Left colon (tissue), 2 donors: ENCODE measurements at regions not wholly inside any gene's neighbourhood (a gene's known extent, or its start where the extent isn't known, plus 50 kb on each side); places are given as distances from the start of the nearest gene placed in this dataset.
"Not testable (repeated sequence)": the region's sequence is repeated elsewhere in the genome, so short reads cannot be mapped to it uniquely, and the experiment has no call there.

ENCODE experiments used
- ATAC-seq: fragments of 200-7000 bp; cut with Tn5 transposase; one replicate; pipeline ENCODE4 v1.9.1; 2020; ENCODE audit warnings: mild to moderate bottlenecking, moderate library complexity
- DNase-seq, 2 donors: peaks; one replicate each; pipeline ENCODE4 v3.0.0-alpha.2; 2020
- intact Hi-C, 2 donors: fragments of 100-400 bp; cut with DNase I in 1 of 2; cut with micrococcal nuclease in 1 of 2; formaldehyde crosslinking; loops; one replicate each; pipeline versions ENCODE4 v1.11.2 to v1.14.0; 2022; cut with DNase I, micrococcal nuclease
- donor health status: DM: no; HTN: no; CAD: no.
- donor health status: DM: yes; HTN: yes; CAD: no.

DNA sequence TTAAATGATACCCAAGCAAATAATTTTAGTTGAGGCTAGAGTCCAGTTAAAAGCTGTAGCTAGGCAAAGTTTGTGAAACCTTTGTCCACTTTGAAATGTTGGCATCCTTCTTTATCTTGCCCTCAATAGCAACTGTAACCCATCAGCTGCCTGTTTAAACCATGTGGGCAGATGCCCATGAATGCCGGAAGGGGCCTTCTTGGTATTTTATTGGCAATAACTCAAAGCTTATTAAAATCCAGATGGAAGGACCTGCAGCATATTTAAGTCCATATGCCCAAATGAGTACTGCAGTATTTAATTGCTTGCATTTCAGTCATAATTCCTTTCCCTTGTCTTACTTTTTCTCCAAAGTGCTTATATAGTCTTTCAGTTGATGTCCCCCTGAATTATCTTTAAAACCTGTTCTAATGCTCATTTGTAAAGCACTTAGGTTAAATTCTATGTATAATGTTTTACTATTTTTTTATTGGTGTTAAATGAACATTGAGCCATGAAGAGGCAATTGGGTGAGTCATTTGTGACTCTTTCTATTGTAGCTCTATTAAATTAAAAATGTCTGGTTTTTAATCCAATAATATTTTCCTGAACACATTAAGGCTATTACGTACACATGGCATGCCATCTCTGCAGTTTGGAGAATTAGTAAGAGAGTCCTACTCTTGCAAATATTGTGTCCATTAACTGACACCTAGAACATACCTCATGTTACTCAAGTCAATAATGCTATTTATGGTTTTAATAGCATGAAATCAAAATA lies 225.3 kb downstream of the KCNJ2 start:
- intact Hi-C loops, result no loop called here
- ATAC-seq, result no peak
- DNase-seq, result no peak

DNA sequence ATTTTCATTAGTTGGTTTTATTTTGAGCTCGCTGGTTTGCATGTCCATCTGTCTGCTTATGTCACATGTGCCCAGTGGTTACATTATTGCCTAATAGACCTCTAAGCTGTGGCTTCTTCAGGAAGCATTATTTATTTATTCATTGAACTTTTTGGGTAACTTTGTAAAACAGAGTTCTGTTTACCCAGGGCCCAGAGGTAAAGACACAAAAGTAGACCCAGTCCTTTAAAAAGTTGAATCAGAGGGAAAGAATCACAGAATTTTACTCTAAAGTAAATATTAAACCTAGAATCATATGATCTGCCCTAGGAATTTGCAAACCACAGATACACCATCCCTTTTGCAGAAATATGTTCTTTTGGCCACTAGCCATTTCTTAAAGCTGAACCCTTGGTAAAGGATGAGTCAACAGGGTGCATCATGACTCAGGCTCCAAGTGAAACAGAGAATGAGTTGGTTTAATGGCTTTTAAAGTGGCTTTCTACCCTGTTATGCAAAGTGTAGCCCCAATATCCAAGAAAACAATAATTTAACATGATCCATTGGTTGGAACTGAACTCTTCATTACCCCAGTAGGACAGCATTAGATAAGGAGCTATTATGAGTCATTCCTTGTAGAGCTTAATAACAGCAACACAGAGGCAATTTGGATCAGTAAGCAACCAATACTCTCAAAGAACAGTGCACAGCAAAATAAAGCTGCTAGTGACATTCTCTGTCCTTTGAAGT lies 236.3 kb downstream of the KCNJ2 start:
- no peak for ATAC-seq
- no peak for DNase-seq
- intact Hi-C loops, result no loop called here

DNA sequence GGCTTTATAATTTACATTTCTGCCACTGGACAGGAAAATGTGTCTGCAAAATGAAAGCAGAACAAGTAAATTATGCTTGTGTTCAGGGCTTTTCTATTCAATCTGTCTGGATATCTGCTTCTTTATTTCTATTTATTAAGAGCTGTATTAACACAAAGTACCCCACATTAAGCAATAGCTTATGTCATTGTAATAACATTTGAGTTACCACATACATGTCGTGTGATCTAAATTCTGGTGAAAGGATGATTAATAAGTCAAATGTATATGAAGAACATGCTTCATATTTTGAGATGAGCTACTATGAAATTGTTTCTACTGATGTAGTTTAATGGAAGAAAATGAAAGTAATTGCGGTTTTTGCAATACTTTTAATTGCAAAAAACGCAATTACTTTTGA lies 238.2 kb downstream of the KCNJ2 start:
- ATAC-seq (no peak), DNase-seq (no peak)
- intact Hi-C loops, result no loop called here

DNA sequence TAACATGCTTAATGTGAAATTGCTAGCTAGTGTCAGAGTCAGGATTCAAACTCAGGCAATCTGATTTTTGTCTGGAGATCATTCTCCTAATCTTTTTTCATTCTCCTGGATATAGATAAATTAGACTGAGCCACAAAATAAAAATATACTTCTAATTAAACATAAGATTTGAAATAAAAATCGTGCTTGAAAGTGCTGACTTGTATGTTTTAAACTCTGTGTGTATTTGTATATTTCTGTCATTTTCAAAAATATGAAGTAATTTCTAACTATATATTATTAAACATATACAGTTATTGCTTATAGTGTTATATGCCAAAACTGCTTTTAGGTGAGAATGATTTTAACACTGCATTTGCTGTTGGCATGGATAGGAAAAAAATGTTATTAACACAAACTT lies 239.4 kb downstream of the KCNJ2 start:
- ATAC-seq (no peak), DNase-seq (no peak)
- intact Hi-C loops, result no loop called here

DNA sequence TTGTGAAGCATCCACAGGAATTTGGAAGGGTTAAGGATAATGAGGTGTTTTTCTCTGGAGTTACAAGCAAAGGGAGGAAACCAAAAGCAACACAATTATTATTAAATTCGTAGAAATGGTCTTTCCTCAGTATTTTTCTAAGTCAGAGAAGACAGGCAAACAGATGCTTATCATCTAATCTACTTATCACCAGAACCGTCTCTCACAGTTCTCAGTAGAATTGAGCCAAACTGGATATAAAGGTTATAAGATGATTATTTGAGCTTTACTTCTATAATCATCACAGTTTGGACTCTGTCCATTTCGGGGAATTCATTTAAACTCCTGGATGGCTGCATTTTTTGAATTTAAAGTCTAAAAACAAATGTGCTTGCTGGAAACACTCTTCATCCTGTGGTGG lies 245.0 kb downstream of the KCNJ2 start:
- DNase-seq (no peak), ATAC-seq (no peak)
- intact Hi-C loops, result no loop called here

DNA sequence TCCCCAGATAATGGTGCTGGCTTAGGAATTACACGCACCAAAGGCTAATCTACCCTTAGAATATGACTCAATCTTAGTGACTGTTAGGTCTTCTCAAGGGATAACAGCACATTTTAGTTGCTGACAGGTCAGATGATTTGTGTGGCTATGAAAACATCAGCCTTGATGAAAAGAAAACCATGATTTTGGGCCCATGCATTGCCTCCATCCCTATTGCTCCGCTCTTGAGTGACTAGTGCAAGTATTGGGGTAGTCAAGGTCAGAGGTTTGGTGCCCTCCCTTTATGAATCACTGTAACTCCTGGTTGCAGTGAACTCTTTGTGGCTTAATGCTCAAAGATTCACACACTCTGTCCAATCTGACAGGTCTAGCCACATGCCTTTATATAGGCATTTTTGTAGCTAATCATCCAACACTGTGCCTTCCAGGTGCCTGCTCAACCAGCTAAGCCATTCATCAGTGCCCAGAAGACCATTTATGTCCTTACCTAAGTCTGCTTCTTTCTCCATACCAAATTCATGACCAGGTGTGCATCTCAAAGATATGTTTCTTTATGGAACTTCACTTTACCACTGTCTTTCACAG lies 251.6 kb downstream of the KCNJ2 start:
- ATAC-seq (no peak), DNase-seq (no peak)
- intact Hi-C loops, result no loop called here

DNA sequence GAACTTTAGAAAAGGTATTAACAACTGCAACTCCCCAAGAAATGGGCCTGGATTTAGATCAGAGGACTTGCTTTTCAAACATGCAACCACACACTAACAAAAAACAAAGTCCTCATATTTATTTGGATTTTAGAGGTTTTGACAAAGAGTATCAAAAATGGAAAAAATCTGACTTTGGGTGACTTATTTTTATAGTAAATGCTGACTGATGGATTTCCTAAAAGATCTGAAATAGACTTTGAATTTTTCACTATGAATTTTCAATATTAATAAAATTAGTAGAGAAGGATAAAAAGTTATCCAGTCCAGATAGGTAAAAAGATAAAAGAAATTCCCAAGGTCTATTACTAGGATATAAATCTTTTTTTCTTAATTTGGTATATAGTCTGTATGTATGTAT lies 253.5 kb downstream of the KCNJ2 start:
- ATAC-seq (no peak), DNase-seq (no peak)
- intact Hi-C loops, result no loop called here

DNA sequence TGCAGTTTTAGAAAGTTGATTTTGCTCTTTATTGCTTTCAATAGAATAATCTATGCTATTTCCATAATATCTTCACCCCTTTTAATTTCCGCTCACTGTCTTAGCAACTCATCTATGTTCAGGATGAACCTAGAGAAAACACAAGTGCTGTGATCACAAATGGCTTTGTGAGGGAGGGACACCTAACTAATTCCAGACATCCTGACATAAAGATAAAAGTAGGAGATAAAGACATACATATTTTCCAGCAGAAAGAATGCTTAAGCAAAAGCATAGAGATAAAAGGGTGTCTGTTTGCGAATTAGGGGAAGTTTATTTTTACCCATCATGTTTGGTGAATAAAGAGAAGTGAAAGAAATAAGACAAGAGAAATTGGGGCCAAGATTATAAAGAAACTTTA lies 254.2 kb downstream of the KCNJ2 start:
- no peak for DNase-seq
- no peak for ATAC-seq
- intact Hi-C loops, result no loop called here

DNA sequence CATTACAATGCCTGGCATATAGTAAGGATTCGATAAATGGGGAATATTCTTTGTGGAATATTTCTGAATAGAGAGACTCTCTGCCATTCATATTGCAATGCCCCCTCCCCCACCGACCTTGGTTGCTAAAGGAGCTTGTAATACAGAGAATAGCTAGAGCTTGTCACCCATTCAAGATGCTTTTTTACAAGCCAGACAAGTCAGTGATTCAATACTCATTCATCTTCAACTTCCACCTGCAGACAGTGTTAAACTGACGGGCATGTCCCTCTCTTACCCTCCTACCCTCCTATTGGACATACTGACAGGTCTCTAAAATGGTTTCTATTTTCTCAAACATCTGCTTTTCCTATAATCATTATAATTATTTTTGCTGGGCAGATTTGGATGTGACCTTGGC lies 257.4 kb downstream of the KCNJ2 start:
- intact Hi-C loops, result no loop called here
- ATAC-seq, result no peak
- DNase-seq, result peak in 1 of 2 donors; percentile 4

DNA sequence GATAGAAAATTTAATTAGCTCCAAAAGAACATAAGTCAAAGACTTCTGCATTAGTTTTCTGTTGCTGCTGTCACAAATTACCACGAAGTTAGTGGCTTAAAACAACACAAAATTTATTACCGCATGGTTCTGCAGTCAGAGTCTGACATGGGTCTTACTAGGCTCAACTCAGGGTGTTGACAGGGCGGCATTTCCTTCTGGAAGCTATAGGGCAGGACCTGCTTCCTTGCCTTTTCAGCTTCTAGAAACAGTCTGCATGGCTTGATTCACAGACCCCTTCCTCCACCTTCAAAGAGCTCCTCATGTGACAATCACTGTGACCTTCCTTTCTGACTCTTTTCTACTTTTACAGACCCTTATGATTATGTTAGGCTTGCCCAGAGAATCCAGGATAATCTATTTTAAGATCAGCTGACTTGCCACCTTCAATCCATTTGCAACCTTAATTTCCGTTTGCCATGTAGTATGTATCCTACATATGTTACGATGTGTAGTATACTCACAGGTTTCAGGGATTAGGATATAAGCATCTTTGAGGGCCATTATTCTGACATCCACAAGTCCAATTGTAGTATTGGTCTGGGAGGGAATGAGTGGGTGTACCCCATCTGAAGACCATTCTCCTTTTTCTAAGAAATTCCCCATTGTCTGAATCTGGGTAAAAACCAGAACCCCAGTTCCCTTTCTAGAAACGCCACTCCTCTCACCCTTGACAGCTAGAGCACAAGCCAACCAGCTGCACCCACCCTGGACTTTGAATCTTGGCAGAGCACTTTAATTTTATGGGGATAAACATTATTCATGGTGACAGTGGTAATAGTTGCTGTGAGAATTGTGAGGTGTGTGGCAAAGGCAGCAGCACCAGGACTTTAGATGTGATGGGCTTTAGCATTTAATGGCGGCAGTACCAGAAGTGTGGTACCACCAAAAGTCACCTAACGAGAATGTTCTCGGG lies 265.5 kb downstream of the KCNJ2 start:
- intact Hi-C loops, result no loop called here
- DNase-seq (peak; percentile 52 to 70), ATAC-seq (peak; percentile 98)

DNA sequence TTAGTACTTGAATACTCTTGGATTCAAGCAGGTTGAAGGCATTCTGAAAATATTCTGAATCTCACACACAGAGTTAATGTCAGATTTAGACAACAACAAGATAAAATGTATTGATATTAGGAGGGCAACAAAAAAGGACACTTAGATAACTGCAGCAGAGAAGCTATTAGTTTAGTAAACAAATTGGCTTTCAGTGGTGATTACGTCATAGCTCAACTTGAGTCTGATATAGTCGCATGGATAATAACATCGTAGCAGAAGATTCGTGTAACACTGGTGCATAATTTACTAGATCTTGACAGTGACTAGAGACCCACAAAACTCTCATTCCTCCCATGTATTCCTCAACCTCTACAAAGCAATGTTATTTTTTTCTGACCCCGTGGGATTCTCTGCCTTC lies 268.3 kb downstream of the KCNJ2 start:
- intact Hi-C loops, result no loop called here
- DNase-seq (no peak), ATAC-seq (no peak)

DNA sequence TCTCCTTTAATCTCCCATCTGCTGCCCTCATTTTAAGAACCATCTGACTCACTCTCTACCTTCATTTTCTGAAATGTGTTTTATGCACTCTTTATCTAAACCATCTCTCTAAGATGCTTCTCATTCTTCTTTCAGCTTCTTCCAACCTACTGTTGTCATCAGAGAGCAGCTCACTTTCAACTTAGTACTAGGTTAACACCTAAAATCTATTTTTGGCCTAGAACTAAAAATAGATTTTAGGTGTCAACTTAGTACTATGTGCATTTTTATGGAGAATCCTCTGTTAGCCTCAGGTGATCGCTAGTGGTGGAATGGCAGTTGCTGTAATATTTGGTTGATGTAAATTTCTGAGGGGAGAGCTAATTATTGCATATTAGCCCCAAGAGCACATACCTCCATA lies 277.1 kb downstream of the KCNJ2 start:
- DNase-seq (no peak), ATAC-seq (no peak)
- intact Hi-C loops, result no loop called here

DNA sequence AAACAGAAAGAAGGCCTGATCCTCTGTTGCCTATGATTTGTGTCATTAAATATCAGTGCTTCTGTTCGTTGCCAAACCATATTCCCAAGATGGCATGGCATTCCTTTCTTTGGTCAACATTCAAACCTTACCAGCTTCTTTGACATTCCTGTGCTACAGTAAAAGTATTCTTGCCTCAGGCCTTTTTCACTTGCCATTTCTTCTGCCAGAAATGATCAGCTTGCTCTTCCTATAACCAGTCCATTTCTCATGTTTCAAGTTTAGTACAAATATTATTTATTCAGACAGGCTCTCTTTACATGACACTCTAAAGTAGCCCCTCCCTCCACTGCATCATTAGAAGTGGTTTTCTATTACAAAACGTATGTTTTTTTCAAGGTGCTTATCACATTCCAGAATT lies 278.3 kb downstream of the KCNJ2 start:
- intact Hi-C loops, result no loop called here
- DNase-seq, result no peak
- ATAC-seq, result no peak

DNA sequence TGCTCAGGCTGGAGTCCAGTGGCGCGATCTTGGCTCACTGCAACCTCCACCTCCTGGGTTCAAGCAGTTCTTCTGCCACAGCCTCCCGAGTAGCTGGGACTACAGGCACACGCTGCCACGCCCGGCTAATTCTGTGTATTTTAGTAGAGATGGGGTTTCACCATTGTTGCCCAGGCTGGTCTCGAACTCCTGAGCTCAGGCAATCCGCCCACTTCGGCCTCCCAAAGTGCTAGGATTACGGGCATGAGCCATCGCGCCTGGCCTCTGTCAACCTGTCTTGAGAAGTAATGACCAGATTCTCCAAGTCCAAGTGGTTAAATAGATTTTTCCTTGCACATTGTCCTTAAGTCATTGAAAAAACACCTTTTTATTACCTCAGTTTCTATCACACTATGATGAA lies 283.7 kb downstream of the KCNJ2 start:
- DNase-seq, result not testable (repeated sequence)

DNA sequence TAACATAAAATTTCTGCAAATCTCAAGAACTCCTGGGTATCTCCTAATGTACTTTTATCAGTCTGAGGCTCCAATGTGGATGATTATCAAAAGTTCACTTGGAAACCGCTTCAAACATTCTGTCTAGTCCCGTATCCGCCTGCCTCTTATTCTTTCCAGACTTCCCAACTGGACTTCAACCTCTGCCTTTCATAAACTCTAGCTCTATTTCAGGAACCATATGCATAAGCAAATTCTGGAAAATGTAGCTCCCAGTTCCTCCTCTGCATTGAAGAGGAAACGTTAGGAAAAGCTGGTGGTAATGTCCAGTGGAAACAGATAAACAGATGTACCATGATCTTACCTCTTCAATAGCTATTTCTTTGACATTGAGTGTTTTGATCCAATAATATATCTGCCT lies 285.0 kb downstream of the KCNJ2 start:
- no peak for DNase-seq
- intact Hi-C loops, result no loop called here
- ATAC-seq, result peak; percentile 100

More for the DNA sequence above, 283.7 kb downstream of the KCNJ2 start:
- intact Hi-C loops, ATAC-seq: not testable (repeated sequence)

DNA sequence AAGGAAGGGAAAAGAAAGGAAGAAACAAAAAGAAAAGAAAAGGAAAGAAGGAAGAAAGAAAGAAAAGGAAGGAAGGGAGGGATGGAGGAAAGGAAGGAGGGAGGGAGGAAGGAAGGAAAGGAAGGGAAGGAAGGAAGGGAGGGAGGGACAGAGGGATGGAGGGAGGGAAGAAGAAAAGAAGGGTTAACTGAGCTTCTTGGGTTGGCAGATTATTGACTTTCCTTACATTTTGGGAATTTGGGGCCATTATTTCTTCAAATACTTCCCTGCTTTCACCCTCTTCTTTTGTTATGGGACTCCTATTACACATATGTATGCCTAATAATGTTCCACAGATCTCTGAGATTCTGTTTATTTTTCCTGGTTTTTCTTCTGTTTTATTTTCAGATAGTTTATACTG lies 285.6 kb downstream of the KCNJ2 start:
- intact Hi-C loops, result no loop called here
- ATAC-seq (no peak), DNase-seq (no peak)

DNA sequence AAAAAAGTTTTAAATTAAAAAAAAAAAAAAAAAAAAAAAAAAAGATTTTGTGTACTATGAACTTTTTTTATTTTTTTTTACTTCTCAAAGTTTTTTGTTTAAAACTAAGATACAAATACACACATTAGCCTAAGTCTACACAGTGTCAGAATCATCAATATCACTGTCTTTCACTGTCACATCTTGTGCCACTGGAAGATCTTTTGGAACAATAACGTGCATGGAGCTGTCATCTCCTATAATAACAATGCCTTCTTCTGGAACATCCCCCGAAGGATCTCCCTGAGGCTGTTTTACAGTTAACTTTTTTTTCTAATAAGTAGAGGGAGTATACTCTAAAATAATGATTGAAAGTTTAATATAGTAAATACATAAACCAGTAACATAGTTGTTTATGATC lies 295.7 kb downstream of the KCNJ2 start:
- DNase-seq, result no peak
- ATAC-seq, result no peak
- intact Hi-C loops, result no loop called here

DNA sequence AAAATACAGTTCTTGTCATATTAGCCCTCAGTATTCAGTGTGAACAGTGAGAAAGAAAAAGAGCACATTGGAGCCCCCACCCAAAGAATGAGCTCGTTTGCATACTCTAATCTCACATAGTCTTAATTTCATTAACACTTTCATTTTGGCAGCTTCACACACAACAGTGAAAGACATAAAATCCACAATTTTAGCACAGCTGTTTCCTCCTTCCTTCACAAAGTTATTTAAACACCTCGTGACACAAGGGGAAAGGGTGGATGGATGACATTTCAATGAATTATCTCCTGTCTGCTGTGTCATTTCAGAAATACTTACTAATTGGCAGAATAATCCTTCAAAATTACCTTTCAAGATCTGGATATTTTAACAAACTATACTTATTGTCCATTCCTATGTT lies 299.3 kb downstream of the KCNJ2 start:
- intact Hi-C loops, result no loop called here
- ATAC-seq (no peak), DNase-seq (no peak)

DNA sequence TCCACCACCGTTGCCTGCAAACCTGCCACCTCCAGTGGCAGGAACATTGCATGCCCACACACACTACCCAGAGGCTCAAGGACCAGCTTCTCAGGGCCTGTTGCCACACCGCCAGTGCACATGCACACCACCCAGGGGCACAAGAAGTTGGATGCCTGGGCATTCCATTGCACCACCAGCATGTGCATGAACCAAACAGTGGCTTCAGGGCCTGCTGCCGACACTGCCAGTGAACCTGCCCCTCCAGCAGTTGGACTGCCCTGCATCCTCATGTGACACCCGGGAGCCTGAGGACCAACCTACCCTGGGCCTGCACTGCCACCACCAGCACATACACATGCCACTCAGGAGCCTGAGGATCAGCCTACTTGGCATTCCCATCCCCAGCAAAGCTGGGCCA lies 303.7 kb downstream of the KCNJ2 start:
- DNase-seq (no peak), ATAC-seq (no peak)
- intact Hi-C loops, result no loop called here
